GM23338 (cell line): ENCODE measurements at regions not wholly inside any gene's neighbourhood (a gene's known extent, or its start where the extent isn't known, plus 50 kb on each side); places are given as distances from the start of the nearest gene placed in this dataset.

Experiments used
- ATAC-seq: fragments of 200-7000 bp; cut with Tn5 transposase; 3 replicates; pipeline ENCODE4 v1.9.1; 2020
- DNase-seq: peaks from one replicate; pipeline ENCODE4 v3.0.0-alpha.2; 2015; ENCODE audit warnings: low spot score
- H2AFZ ChIP-seq: fragments of 200-600 bp; sonication (generic); 2 replicates; pipeline ENCODE4 v1.8.0; 2016; ENCODE audit warnings: antibody characterized with exemption, mild to moderate bottlenecking, moderate library complexity
- H3F3A ChIP-seq: fragments of 200-600 bp; sonication (generic); replicated peaks from 2 replicates; pipeline ENCODE4 v1.8.0; 2017; ENCODE audit warnings: antibody characterized with exemption, mixed run types, low read depth
- H3K27ac ChIP-seq: fragments of 200-600 bp; sonication (generic); 2 replicates; pipeline ENCODE4 v1.6.1; 2016; ENCODE audit warnings: low read depth
- H3K27me3 ChIP-seq: fragments of 200-600 bp; sonication (generic); 2 replicates; pipeline ENCODE4 v1.8.0; 2016; ENCODE audit warnings: mild to moderate bottlenecking, mixed run types, moderate library complexity; ENCODE audit not compliant: insufficient read depth
- H3K36me3 ChIP-seq: fragments of 200-600 bp; sonication (generic); 2 replicates; pipeline ENCODE4 v1.8.0; 2016; ENCODE audit warnings: mild to moderate bottlenecking; ENCODE audit not compliant: insufficient read depth
- H3K4me1 ChIP-seq: fragments of 200-600 bp; sonication (generic); 2 replicates; pipeline ENCODE4 v1.8.0; 2016; ENCODE audit warnings: mild to moderate bottlenecking, moderate library complexity; ENCODE audit not compliant: insufficient read depth
- H3K4me2 ChIP-seq: fragments of 200-600 bp; sonication (generic); 2 replicates; pipeline ENCODE4 v1.7.1; 2017; ENCODE audit warnings: mixed run types
- H3K4me3 ChIP-seq: fragments of 200-600 bp; sonication (generic); 2 replicates; pipeline ENCODE4 v1.6.1; 2016; ENCODE audit warnings: mixed run types
- H3K79me2 ChIP-seq: fragments of 200-600 bp; sonication (generic); replicated peaks from 2 replicates; pipeline ENCODE4 v1.8.0; 2017; ENCODE audit warnings: mild to moderate bottlenecking; ENCODE audit not compliant: insufficient read depth
- H3K9me2 ChIP-seq: fragments of 200-600 bp; sonication (generic); 2 replicates; pipeline ENCODE4 v1.8.0; 2017; ENCODE audit not compliant: insufficient read depth
- H4K20me1 ChIP-seq: fragments of 200-600 bp; sonication (generic); replicated peaks from 2 replicates; pipeline ENCODE4 v1.8.0; 2017; ENCODE audit warnings: mild to moderate bottlenecking; ENCODE audit not compliant: insufficient read depth
- H3K27ac Mint-ChIP-seq: 2 replicates; pipeline ENCODE4 v1.8.0; 2020; ENCODE audit warnings: inconsistent platforms, mild to moderate bottlenecking, moderate library complexity, mixed read lengths
- H3K27me3 Mint-ChIP-seq: 3 replicates; pipeline ENCODE4 v1.8.0; 2022; ENCODE audit warnings: low read depth, mild to moderate bottlenecking, moderate library complexity, mixed read lengths, inconsistent platforms; ENCODE audit not compliant: insufficient read depth, poor library complexity
- H3K36me3 Mint-ChIP-seq: 3 replicates; pipeline ENCODE4 v1.8.0; 2021; ENCODE audit warnings: low read depth, mild to moderate bottlenecking, inconsistent platforms, moderate library complexity, mixed read lengths
- H3K4me1 Mint-ChIP-seq: 3 replicates; pipeline ENCODE4 v1.8.0; 2020; ENCODE audit warnings: mild to moderate bottlenecking, inconsistent platforms, mixed read lengths
- H3K4me3 Mint-ChIP-seq: 3 replicates; pipeline ENCODE4 v1.8.0; 2021; ENCODE audit warnings: moderate library complexity, mild to moderate bottlenecking, inconsistent platforms, mixed read lengths
- H3K9me3 Mint-ChIP-seq: 3 replicates; pipeline ENCODE4 v1.8.0; 2020; ENCODE audit warnings: moderate library complexity, mild to moderate bottlenecking, inconsistent platforms, mixed read lengths
- CREB1 ChIP-seq: fragments of 250-450 bp; sonication (Bioruptor Pico); IDR thresholded peaks from 2 replicates; pipeline ENCODE4 v1.5.0; 2020; ENCODE audit warnings: low read depth, mild to moderate bottlenecking, moderate library complexity
- EZH2 ChIP-seq: fragments of 200-600 bp; sonication (generic); IDR thresholded peaks from one replicate; pipeline ENCODE4 v1.8.0; 2017; ENCODE audit warnings: antibody characterized with exemption, mild to moderate bottlenecking, low read depth; ENCODE audit not compliant: unreplicated experiment
- EZH2phosphoT487 ChIP-seq: fragments of 200-600 bp; sonication (generic); IDR thresholded peaks from one replicate; pipeline ENCODE4 v1.8.1; 2018; ENCODE audit warnings: antibody characterized with exemption; ENCODE audit not compliant: unreplicated experiment
- JUNB ChIP-seq: IDR thresholded peaks from one replicate; pipeline ENCODE4 v1.6.1; 2016; ENCODE audit warnings: antibody characterized with exemption; ENCODE audit not compliant: unreplicated experiment
- NANOG ChIP-seq: IDR thresholded peaks from 2 replicates; pipeline ENCODE4 v1.6.1; 2016; ENCODE audit warnings: antibody characterized with exemption, borderline replicate concordance
- POLR2AphosphoS5 ChIP-seq: IDR thresholded peaks from 2 replicates; pipeline ENCODE4 v1.6.1; 2016; ENCODE audit warnings: antibody characterized with exemption, low read depth
- STAT1 ChIP-seq: IDR thresholded peaks from one replicate; pipeline ENCODE4 v1.6.1; 2016; ENCODE audit warnings: antibody characterized with exemption; ENCODE audit not compliant: unreplicated experiment
- ZNF114 ChIP-seq: fragments of 250-450 bp; sonication (Bioruptor Pico); IDR thresholded peaks from 2 replicates; pipeline ENCODE4 v1.5.0; 2020; ENCODE audit warnings: mild to moderate bottlenecking, moderate library complexity
- ZNF331 ChIP-seq: fragments of 250-450 bp; sonication (Bioruptor Pico); IDR thresholded peaks from 2 replicates; pipeline ENCODE4 v1.5.0; 2020; ENCODE audit warnings: low read depth, mild to moderate bottlenecking, moderate library complexity
- TF ChIP-seq, protein P1 (sequence below), 2 experiments: fragments of 200-600 bp in 1 of 2; sonication (generic) in 1 of 2; conservative IDR thresholded peaks; 2 replicates each; pipeline versions ENCODE4 v1.5.1 to v1.6.1; 2016 to 2017; ENCODE audit warnings: antibody characterized with exemption in 2 of 2, low read depth in 2 of 2, mild to moderate bottlenecking in 2 of 2, moderate library complexity in 1 of 2
- TF ChIP-seq, protein P2 (sequence below): IDR thresholded peaks from 2 replicates; pipeline ENCODE4 v1.6.1; 2016; ENCODE audit warnings: antibody characterized with exemption
- TF ChIP-seq, protein P3 (sequence below): IDR thresholded peaks from one replicate; pipeline ENCODE4 v1.6.1; 2018; ENCODE audit warnings: antibody characterized with exemption; ENCODE audit not compliant: unreplicated experiment
- TF ChIP-seq, protein P4 (sequence below): fragments of 250-450 bp; sonication (Bioruptor Pico); IDR thresholded peaks from 2 replicates; pipeline ENCODE4 v1.5.0; 2020; ENCODE audit warnings: mild to moderate bottlenecking, moderate library complexity

DNA sequence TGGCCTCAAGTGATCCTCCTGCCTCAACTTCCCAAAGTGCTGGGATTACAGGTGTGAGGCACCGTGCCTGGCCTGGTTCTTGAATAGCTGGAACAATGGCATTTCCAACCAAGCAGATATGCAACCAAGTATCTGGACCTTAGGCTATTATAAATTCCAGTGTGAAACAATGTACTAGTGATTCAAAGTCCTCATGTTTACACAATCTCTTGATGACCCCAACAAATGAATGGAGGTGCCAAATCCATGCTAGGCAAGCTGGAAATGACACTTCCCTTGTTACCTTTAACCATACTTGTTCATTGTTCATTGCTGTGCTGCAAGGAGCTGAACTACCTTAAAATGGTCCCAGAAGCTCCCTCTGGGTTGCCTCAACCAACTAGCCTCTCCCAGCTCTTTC is 282.2 kb upstream of the KLF14 start:
- H3K27ac ChIP-seq, result no peak overlapping the region
- H3K27me3 ChIP-seq, result no peaks in the 10 kb centered on the region
- H3K79me2 ChIP-seq, result no peaks in the 10 kb centered on the region; the same call in 1 of the 2 replicates
- no peaks in the 10 kb centered on the region for H3K36me3 ChIP-seq
- Mint-ChIP-seq H3K36me3 (no peaks in the 10 kb centered on the region), H3K4me1 (peaks cover 19% of the 10 kb centered on the region), H3K27me3 (peaks cover 4% of the 10 kb centered on the region), H3K9me3 (no peaks in the 10 kb centered on the region), H3K4me3 (no peak overlapping the region), H3K27ac (no peak overlapping the region)
- peaks cover 14% of the 10 kb centered on the region; the same call in 1 of the 2 replicates for H3K4me1 ChIP-seq
- TF ChIP-seq POLR2AphosphoS5 (no peak), CREB1 (CRISPR knock-in tag) (no peak), EZH2phosphoT487 (no peak), NANOG (no peak), ZNF114 (CRISPR knock-in tag) (no peak), JUNB (no peak), ZNF331 (CRISPR knock-in tag) (no peak), STAT1 (no peak), EZH2 (no peak)
- TF ChIP-seq, protein P1, sequence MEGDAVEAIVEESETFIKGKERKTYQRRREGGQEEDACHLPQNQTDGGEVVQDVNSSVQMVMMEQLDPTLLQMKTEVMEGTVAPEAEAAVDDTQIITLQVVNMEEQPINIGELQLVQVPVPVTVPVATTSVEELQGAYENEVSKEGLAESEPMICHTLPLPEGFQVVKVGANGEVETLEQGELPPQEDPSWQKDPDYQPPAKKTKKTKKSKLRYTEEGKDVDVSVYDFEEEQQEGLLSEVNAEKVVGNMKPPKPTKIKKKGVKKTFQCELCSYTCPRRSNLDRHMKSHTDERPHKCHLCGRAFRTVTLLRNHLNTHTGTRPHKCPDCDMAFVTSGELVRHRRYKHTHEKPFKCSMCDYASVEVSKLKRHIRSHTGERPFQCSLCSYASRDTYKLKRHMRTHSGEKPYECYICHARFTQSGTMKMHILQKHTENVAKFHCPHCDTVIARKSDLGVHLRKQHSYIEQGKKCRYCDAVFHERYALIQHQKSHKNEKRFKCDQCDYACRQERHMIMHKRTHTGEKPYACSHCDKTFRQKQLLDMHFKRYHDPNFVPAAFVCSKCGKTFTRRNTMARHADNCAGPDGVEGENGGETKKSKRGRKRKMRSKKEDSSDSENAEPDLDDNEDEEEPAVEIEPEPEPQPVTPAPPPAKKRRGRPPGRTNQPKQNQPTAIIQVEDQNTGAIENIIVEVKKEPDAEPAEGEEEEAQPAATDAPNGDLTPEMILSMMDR (conservative IDR thresholded peaks at IDR 0.05; ENCODE audit: low read depth in 2 of 2), result no peak
- TF ChIP-seq, protein P2, sequence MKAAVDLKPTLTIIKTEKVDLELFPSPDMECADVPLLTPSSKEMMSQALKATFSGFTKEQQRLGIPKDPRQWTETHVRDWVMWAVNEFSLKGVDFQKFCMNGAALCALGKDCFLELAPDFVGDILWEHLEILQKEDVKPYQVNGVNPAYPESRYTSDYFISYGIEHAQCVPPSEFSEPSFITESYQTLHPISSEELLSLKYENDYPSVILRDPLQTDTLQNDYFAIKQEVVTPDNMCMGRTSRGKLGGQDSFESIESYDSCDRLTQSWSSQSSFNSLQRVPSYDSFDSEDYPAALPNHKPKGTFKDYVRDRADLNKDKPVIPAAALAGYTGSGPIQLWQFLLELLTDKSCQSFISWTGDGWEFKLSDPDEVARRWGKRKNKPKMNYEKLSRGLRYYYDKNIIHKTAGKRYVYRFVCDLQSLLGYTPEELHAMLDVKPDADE, result no peak
- TF ChIP-seq, protein P3, sequence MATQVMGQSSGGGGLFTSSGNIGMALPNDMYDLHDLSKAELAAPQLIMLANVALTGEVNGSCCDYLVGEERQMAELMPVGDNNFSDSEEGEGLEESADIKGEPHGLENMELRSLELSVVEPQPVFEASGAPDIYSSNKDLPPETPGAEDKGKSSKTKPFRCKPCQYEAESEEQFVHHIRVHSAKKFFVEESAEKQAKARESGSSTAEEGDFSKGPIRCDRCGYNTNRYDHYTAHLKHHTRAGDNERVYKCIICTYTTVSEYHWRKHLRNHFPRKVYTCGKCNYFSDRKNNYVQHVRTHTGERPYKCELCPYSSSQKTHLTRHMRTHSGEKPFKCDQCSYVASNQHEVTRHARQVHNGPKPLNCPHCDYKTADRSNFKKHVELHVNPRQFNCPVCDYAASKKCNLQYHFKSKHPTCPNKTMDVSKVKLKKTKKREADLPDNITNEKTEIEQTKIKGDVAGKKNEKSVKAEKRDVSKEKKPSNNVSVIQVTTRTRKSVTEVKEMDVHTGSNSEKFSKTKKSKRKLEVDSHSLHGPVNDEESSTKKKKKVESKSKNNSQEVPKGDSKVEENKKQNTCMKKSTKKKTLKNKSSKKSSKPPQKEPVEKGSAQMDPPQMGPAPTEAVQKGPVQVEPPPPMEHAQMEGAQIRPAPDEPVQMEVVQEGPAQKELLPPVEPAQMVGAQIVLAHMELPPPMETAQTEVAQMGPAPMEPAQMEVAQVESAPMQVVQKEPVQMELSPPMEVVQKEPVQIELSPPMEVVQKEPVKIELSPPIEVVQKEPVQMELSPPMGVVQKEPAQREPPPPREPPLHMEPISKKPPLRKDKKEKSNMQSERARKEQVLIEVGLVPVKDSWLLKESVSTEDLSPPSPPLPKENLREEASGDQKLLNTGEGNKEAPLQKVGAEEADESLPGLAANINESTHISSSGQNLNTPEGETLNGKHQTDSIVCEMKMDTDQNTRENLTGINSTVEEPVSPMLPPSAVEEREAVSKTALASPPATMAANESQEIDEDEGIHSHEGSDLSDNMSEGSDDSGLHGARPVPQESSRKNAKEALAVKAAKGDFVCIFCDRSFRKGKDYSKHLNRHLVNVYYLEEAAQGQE, result no peak
- TF ChIP-seq, protein P4, sequence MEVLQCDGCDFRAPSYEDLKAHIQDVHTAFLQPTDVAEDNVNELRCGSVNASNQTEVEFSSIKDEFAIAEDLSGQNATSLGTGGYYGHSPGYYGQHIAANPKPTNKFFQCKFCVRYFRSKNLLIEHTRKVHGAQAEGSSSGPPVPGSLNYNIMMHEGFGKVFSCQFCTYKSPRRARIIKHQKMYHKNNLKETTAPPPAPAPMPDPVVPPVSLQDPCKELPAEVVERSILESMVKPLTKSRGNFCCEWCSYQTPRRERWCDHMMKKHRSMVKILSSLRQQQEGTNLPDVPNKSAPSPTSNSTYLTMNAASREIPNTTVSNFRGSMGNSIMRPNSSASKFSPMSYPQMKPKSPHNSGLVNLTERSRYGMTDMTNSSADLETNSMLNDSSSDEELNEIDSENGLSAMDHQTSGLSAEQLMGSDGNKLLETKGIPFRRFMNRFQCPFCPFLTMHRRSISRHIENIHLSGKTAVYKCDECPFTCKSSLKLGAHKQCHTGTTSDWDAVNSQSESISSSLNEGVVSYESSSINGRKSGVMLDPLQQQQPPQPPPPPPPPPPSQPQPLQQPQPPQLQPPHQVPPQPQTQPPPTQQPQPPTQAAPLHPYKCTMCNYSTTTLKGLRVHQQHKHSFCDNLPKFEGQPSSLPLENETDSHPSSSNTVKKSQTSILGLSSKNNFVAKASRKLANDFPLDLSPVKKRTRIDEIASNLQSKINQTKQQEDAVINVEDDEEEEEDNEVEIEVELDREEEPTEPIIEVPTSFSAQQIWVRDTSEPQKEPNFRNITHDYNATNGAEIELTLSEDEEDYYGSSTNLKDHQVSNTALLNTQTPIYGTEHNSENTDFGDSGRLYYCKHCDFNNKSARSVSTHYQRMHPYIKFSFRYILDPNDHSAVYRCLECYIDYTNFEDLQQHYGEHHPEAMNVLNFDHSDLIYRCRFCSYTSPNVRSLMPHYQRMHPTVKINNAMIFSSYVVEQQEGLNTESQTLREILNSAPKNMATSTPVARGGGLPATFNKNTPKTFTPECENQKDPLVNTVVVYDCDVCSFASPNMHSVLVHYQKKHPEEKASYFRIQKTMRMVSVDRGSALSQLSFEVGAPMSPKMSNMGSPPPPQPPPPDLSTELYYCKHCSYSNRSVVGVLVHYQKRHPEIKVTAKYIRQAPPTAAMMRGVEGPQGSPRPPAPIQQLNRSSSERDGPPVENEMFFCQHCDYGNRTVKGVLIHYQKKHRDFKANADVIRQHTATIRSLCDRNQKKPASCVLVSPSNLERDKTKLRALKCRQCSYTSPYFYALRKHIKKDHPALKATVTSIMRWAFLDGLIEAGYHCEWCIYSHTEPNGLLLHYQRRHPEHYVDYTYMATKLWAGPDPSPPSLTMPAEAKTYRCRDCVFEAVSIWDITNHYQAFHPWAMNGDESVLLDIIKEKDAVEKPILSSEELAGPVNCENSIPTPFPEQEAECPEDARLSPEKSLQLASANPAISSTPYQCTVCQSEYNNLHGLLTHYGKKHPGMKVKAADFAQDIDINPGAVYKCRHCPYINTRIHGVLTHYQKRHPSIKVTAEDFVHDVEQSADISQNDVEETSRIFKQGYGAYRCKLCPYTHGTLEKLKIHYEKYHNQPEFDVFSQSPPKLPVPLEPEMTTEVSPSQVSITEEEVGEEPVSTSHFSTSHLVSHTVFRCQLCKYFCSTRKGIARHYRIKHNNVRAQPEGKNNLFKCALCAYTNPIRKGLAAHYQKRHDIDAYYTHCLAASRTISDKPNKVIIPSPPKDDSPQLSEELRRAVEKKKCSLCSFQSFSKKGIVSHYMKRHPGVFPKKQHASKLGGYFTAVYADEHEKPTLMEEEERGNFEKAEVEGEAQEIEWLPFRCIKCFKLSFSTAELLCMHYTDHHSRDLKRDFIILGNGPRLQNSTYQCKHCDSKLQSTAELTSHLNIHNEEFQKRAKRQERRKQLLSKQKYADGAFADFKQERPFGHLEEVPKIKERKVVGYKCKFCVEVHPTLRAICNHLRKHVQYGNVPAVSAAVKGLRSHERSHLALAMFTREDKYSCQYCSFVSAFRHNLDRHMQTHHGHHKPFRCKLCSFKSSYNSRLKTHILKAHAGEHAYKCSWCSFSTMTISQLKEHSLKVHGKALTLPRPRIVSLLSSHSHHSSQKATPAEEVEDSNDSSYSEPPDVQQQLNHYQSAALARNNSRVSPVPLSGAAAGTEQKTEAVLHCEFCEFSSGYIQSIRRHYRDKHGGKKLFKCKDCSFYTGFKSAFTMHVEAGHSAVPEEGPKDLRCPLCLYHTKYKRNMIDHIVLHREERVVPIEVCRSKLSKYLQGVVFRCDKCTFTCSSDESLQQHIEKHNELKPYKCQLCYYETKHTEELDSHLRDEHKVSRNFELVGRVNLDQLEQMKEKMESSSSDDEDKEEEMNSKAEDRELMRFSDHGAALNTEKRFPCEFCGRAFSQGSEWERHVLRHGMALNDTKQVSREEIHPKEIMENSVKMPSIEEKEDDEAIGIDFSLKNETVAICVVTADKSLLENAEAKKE (CRISPR knock-in tag), result no peak
- H3K4me3 ChIP-seq, result no peak overlapping the region
- no peak overlapping the region for H3K4me2 ChIP-seq
- no peaks in the 10 kb centered on the region for H3F3A ChIP-seq
- DNase-seq, result no peak
- no peak for ATAC-seq
- H4K20me1 ChIP-seq, result no peaks in the 10 kb centered on the region
- no peaks in the 10 kb centered on the region for H3K9me2 ChIP-seq
- no peak overlapping the region for H2AFZ ChIP-seq
